Pulmonary artery endothelial cell (primary cell): ENCODE measurements at regions not wholly inside any gene's neighbourhood (a gene's known extent, or its start where the extent isn't known, plus 50 kb on each side); places are given as distances from the start of the nearest gene placed in this dataset.
"Not testable (repeated sequence)": the region's sequence is repeated elsewhere in the genome, so short reads cannot be mapped to it uniquely, and the experiment has no call there.

Source experiments
- DNase-seq: peaks from one replicate; pipeline ENCODE4 v3.0.0-alpha.2; 2011; ENCODE audit warnings: low read depth, low spot score

GRCh38 chr6:113779656-113780055 is 77.5 kb upstream of the MARCKS start:
- DNase-seq = no peak

GRCh38 chr6:113782636-113783035 is 74.5 kb upstream of the MARCKS start:
- DNase-seq = no peak

GRCh38 chr6:113786168-113786567 is 71.0 kb upstream of the MARCKS start:
- no peak for DNase-seq

- DNase-seq = no peak
Observed at GRCh38 chr6:113788586-113788985, 68.6 kb upstream of the MARCKS start.

- not testable (repeated sequence) for DNase-seq
Observed at GRCh38 chr6:113791225-113791624, 65.9 kb upstream of the MARCKS start.

- DNase-seq = not testable (repeated sequence)
Observed at GRCh38 chr6:113795371-113795770, 61.8 kb upstream of the MARCKS start.

GRCh38 chr6:113796038-113796437 is 61.1 kb upstream of the MARCKS start:
- DNase-seq = no peak

GRCh38 chr6:113802779-113803178 is 54.4 kb upstream of the MARCKS start:
- no peak for DNase-seq

- DNase-seq = no peak
Observed at GRCh38 chr6:113805173-113805790, 51.9 kb upstream of the MARCKS start.

GRCh38 chr6:113805811-113806495 is 51.2 kb upstream of the MARCKS start:
- no peak for DNase-seq
